ENCODE measurements at regions not wholly inside any gene's neighbourhood (a gene's known extent, or its start where the extent isn't known, plus 50 kb on each side); places are given as distances from the start of the nearest gene placed in this dataset.

GRCh38 chr3:162810776-162811175, 1314.2 kb downstream of the OTOL1 start:
- DNase-seq (ENCODE audit: low read depth in 2 of 2): no peak

- DNase-seq (ENCODE audit: low read depth in 2 of 2): no peak
These were observed 1346.1 kb downstream of the OTOL1 start for GRCh38 chr3:162842549-162843216.

- DNase-seq (ENCODE audit: low read depth in 2 of 2): no peak
These were observed 1349.3 kb downstream of the OTOL1 start for GRCh38 chr3:162845918-162846317.

GRCh38 chr3:162847511-162847910, 1350.9 kb downstream of the OTOL1 start:
- no peak for DNase-seq (ENCODE audit: low read depth in 2 of 2)

- no peak for DNase-seq (ENCODE audit: low read depth in 2 of 2)
These were observed 1367.0 kb downstream of the OTOL1 start for GRCh38 chr3:162863579-162863978.

GRCh38 chr3:162865466-162865865, 1368.9 kb downstream of the OTOL1 start:
- DNase-seq (ENCODE audit: low read depth in 2 of 2): no peak

- no peak for DNase-seq (ENCODE audit: low read depth in 2 of 2)
These were observed 1382.5 kb downstream of the OTOL1 start for GRCh38 chr3:162879021-162879562.

- DNase-seq (ENCODE audit: low read depth in 2 of 2): no peak
These were observed 1387.8 kb downstream of the OTOL1 start for GRCh38 chr3:162884373-162884772.

- DNase-seq (ENCODE audit: low read depth in 2 of 2): no peak
These were observed 1396.5 kb downstream of the OTOL1 start for GRCh38 chr3:162892921-162893793.

GRCh38 chr3:162897291-162897690, 1400.7 kb downstream of the OTOL1 start:
- DNase-seq (ENCODE audit: low read depth in 2 of 2): no peak

- DNase-seq (ENCODE audit: low read depth in 2 of 2): no peak
These were observed 1435.9 kb downstream of the OTOL1 start for GRCh38 chr3:162932503-162932902.

GRCh38 chr3:162933656-162934055, 1437.0 kb downstream of the OTOL1 start:
- no peak for DNase-seq (ENCODE audit: low read depth in 2 of 2)

- no peak for DNase-seq (ENCODE audit: low read depth in 2 of 2)
These were observed 1440.1 kb downstream of the OTOL1 start for GRCh38 chr3:162936706-162937105.

- DNase-seq (ENCODE audit: low read depth in 2 of 2): no peak
These were observed 1441.5 kb downstream of the OTOL1 start for GRCh38 chr3:162938083-162938482.

- no peak for DNase-seq (ENCODE audit: low read depth in 2 of 2)
These were observed 1449.0 kb downstream of the OTOL1 start for GRCh38 chr3:162945626-162946025.

- DNase-seq (ENCODE audit: low read depth in 2 of 2): no peak
These were observed 1460.1 kb downstream of the OTOL1 start for GRCh38 chr3:162956711-162957110.

GRCh38 chr3:162960269-162960668, 1463.7 kb downstream of the OTOL1 start:
- DNase-seq (ENCODE audit: low read depth in 2 of 2): no peak

GRCh38 chr3:162970292-162970691, 1473.7 kb downstream of the OTOL1 start:
- DNase-seq (ENCODE audit: low read depth in 2 of 2): no peak

- no peak for DNase-seq (ENCODE audit: low read depth in 2 of 2)
These were observed 1475.1 kb downstream of the OTOL1 start for GRCh38 chr3:162971715-162972114.

- DNase-seq (ENCODE audit: low read depth in 2 of 2): no peak
These were observed 1476.9 kb downstream of the OTOL1 start for GRCh38 chr3:162973428-162973917.

- DNase-seq (ENCODE audit: low read depth in 2 of 2): no peak
These were observed 1481.5 kb downstream of the OTOL1 start for GRCh38 chr3:162978136-162978535.

- no peak for DNase-seq (ENCODE audit: low read depth in 2 of 2)
These were observed 1488.1 kb downstream of the OTOL1 start for GRCh38 chr3:162984746-162985145.
